Caco-2 (cell line): ENCODE measurements at regions not wholly inside any gene's neighbourhood (a gene's known extent, or its start where the extent isn't known, plus 50 kb on each side); places are given as distances from the start of the nearest gene placed in this dataset.

Experiments used
- BruUV-seq: library from RNA; stranded (reverse); fragments of 400-500 nt; replicated peaks from 2 replicates; lab custom pipeline; 2021; lab: Mats Ljungman, UMichigan
- CTCF ChIA-PET: fragments of 300-600 bp; sonication (Branson Sonifier 250); formaldehyde crosslinking; loops from one replicate; lab custom pipeline; 2022; ENCODE audit warnings: antibody characterized with exemption; lab: Charles Lee
- POLR2A ChIA-PET: fragments of 300-600 bp; sonication (Branson Sonifier 250); formaldehyde crosslinking; loops from one replicate; lab custom pipeline; 2022; ENCODE audit warnings: antibody characterized with exemption; lab: Charles Lee
- DNase-seq, 2 experiments: peaks; one replicate each; pipeline versions ENCODE4 v3.0.0 to v3.0.0-alpha.2; 2020 to 2022
- H3K27me3 ChIP-seq: replicated peaks from 2 replicates; pipeline ENCODE4 v1.6.0; 2011; ENCODE audit warnings: low read length; ENCODE audit not compliant: control insufficient read depth, insufficient read depth
- H3K36me3 ChIP-seq: 2 replicates; pipeline ENCODE4 v1.5.1; 2011; ENCODE audit warnings: low read length; ENCODE audit not compliant: control insufficient read depth, insufficient read depth
- H3K4me1 ChIP-seq: fragments of 250-450 bp; sonication (Bioruptor Pico); 2 replicates; pipeline ENCODE4 v1.5.1; 2020; ENCODE audit warnings: mild to moderate bottlenecking
- H3K4me3 ChIP-seq: 2 replicates; pipeline ENCODE4 v1.5.1; 2011; ENCODE audit warnings: low read depth, mild to moderate bottlenecking, control low read depth, low read length
- H3K9me3 ChIP-seq: fragments of 250-450 bp; sonication (Bioruptor Pico); 2 replicates; pipeline ENCODE4 v1.5.1; 2020; ENCODE audit warnings: mild to moderate bottlenecking, moderate library complexity
- H3K27ac Mint-ChIP-seq: one replicate; pipeline ENCODE4 v1.8.0; 2022; ENCODE audit warnings: mixed read lengths; ENCODE audit not compliant: unreplicated experiment
- H3K27me3 Mint-ChIP-seq: one replicate; pipeline ENCODE4 v1.8.0; 2022; ENCODE audit warnings: mixed read lengths; ENCODE audit not compliant: insufficient read depth, unreplicated experiment
- H3K36me3 Mint-ChIP-seq: one replicate; pipeline ENCODE4 v1.8.0; 2022; ENCODE audit warnings: mild to moderate bottlenecking, mixed read lengths; ENCODE audit not compliant: insufficient read depth, unreplicated experiment
- H3K4me1 Mint-ChIP-seq: one replicate; pipeline ENCODE4 v1.8.0; 2022; ENCODE audit warnings: low read depth, mixed read lengths; ENCODE audit not compliant: unreplicated experiment
- H3K4me3 Mint-ChIP-seq: one replicate; pipeline ENCODE4 v1.8.0; 2022; ENCODE audit warnings: mild to moderate bottlenecking, moderate library complexity, mixed read lengths; ENCODE audit not compliant: unreplicated experiment
- H3K9me3 Mint-ChIP-seq: one replicate; pipeline ENCODE4 v1.8.0; 2022; ENCODE audit warnings: mixed read lengths; ENCODE audit not compliant: unreplicated experiment
- intact Hi-C: fragments of 100-400 bp; cut with micrococcal nuclease; formaldehyde crosslinking; loops from one replicate; pipeline ENCODE4 v1.10.0; 2022; ENCODE audit not compliant: unreplicated experiment
- TF ChIP-seq, protein P1 (sequence below), 2 experiments: fragments of 200-600 bp in 1 of 2; IDR thresholded peaks; 1 replicate in 1 of 2; 2 replicates in 1 of 2; pipeline versions ENCODE4 v1.5.1 to v1.8.0; 2011 to 2022; ENCODE audit warnings: antibody characterized with exemption in 1 of 2, control low read depth in 1 of 2, inconsistent platforms in 1 of 2, low read depth in 1 of 2, low read length in 1 of 2, mild to moderate bottlenecking in 1 of 2, moderate library complexity in 1 of 2; ENCODE audit not compliant: insufficient read depth in 1 of 2, severe bottlenecking in 1 of 2, unreplicated experiment in 1 of 2

DNA sequence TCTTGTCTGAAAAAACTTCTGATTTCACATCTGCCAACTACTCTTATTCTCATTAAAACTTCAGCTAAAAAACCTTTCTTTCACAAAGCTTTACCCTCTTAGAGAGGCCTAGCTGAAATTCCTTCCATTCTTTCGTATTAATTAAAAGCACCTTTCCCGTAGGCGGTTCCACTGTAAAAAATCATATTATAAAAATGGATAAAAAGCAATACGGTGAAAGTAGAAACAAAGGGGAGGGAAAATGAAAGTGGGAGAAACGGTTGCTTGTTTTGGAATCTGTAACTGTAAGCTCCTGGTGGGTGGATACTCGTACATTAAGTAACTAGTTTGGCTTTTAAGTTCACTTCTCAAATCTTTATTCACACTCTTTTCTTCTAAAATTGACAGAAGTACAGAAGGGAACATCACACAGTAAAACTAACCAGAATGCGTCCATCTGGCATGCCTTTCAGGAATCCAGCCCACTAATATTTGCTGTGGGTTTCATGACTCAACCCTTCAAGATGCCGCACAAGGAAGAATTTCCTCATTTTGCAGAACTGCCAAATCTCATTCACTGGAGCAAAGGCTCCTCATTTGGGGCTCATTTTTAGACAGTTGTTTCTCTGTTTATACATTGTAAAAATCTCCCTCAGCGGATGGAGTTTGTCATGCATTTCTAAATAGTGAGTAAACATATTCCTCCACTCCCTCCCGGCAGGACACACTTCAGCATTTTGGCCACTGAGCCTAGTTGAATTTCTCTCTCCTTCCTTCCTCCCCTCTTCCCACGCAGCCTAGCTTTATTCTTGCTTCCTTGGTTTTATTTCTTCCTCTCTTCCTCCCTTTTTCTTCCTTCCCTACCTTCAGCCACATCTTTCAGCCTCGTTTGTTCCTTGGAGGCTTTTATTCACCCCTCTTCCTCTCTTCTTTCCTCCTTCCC lies 419.5 kb upstream of the NAALADL2 start:
- Histone ChIP-seq H3K9me3 (no peaks in the 10 kb centered on the region), H3K27me3 (no peaks in the 10 kb centered on the region), H3K36me3 (no peaks in the 10 kb centered on the region), H3K4me1 (peaks cover 20% of the 10 kb centered on the region), H3K4me3 (peak overlapping the region; percentile 50)
- H3K4me1 Mint-ChIP-seq = peaks cover 31% of the 10 kb centered on the region
- H3K36me3 Mint-ChIP-seq = peaks cover 12% of the 10 kb centered on the region
- H3K9me3 Mint-ChIP-seq = peaks cover 13% of the 10 kb centered on the region
- peak overlapping the region; percentile 78 for H3K27ac Mint-ChIP-seq
- H3K27me3 Mint-ChIP-seq = no peaks in the 10 kb centered on the region
- POLR2A ChIA-PET = interaction anchor here (2.7 kb wide), 1 partner anchor 26 kb away, joined by 24 read pairs; no protein-coding TSS in a partner anchor
- CTCF ChIA-PET = interaction anchor here (0.6 to 0.9 kb wide), 2 partner anchors 26 to 62 kb away, joined by 3 read pairs; no protein-coding TSS in a partner anchor
- TF ChIP-seq, protein P1, sequence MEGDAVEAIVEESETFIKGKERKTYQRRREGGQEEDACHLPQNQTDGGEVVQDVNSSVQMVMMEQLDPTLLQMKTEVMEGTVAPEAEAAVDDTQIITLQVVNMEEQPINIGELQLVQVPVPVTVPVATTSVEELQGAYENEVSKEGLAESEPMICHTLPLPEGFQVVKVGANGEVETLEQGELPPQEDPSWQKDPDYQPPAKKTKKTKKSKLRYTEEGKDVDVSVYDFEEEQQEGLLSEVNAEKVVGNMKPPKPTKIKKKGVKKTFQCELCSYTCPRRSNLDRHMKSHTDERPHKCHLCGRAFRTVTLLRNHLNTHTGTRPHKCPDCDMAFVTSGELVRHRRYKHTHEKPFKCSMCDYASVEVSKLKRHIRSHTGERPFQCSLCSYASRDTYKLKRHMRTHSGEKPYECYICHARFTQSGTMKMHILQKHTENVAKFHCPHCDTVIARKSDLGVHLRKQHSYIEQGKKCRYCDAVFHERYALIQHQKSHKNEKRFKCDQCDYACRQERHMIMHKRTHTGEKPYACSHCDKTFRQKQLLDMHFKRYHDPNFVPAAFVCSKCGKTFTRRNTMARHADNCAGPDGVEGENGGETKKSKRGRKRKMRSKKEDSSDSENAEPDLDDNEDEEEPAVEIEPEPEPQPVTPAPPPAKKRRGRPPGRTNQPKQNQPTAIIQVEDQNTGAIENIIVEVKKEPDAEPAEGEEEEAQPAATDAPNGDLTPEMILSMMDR (IDR thresholded peaks at IDR 0.05; ENCODE audit: insufficient read depth in 1 of 2, low read depth in 1 of 2, low read length in 1 of 2, severe bottlenecking in 1 of 2, unreplicated experiment in 1 of 2) = no peak
- intact Hi-C loops = loop anchor here (2.0 to 5.0 kb wide), 4 partner anchors 108 to 1691 kb away; no protein-coding TSS in a partner anchor
- no TSS peak for BruUV-seq
- H3K4me3 Mint-ChIP-seq = no peak overlapping the region
- peak; percentile 71 to 76 for DNase-seq

DNA sequence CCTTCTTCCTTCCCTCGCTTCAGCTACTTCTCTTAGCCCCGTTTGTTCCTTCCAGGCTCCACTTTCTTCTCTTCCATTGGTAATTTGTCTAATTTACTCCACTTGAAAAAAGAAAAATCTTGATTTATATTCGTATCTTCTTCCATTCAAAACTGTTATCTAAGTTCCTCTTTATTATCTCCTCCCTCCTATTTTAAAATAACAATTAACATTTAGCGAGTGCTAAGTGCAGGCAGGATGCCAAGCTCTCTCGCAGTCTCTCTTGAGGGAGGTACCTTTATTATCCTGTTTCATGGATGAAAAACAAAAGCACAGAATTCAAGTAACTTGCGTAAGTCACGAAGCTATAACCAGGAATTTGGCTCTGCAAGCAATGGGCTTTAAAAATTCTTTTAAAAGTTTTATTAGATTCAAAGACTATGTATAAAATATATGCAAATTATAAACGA lies 418.9 kb upstream of the NAALADL2 start:
- Mint-ChIP-seq H3K27ac (peak overlapping the region; percentile 78), H3K9me3 (peaks cover 9% of the 10 kb centered on the region), H3K4me1 (peaks cover 28% of the 10 kb centered on the region), H3K36me3 (peaks cover 12% of the 10 kb centered on the region), H3K27me3 (no peaks in the 10 kb centered on the region), H3K4me3 (no peak overlapping the region)
- POLR2A ChIA-PET = interaction anchor here (2.7 kb wide), 1 partner anchor 27 kb away, joined by 24 read pairs; no protein-coding TSS in a partner anchor
- peaks cover 20% of the 10 kb centered on the region for H3K4me1 ChIP-seq
- no peaks in the 10 kb centered on the region for H3K9me3 ChIP-seq
- peak overlapping the region; percentile 50 for H3K4me3 ChIP-seq
- intact Hi-C loops = loop anchor here (5.0 kb wide), 1 partner anchor 223 kb away; no protein-coding TSS in a partner anchor
- TF ChIP-seq, protein P1 (IDR thresholded peaks at IDR 0.05; ENCODE audit: insufficient read depth in 1 of 2, low read depth in 1 of 2, low read length in 1 of 2, severe bottlenecking in 1 of 2, unreplicated experiment in 1 of 2) = no peak
- BruUV-seq = TSS peak; percentile 82
- CTCF ChIA-PET = interaction anchor here (0.6 to 0.9 kb wide), 2 partner anchors 27 to 62 kb away, joined by 3 read pairs; no protein-coding TSS in a partner anchor
- no peak for DNase-seq
- H3K36me3 ChIP-seq = no peaks in the 10 kb centered on the region
- H3K27me3 ChIP-seq = no peaks in the 10 kb centered on the region
